Right forelimb (tissue), 1 donor: ENCODE measurements at regions not wholly inside any gene's neighbourhood (a gene's known extent, or its start where the extent isn't known, plus 50 kb on each side); places are given as distances from the start of the nearest gene placed in this dataset.
"Not testable (repeated sequence)": the region's sequence is repeated elsewhere in the genome, so short reads cannot be mapped to it uniquely, and the experiment has no call there.

Experiments
- DNase-seq: peaks from one replicate; pipeline ENCODE4 v3.0.0-alpha.2; 2018

DNA sequence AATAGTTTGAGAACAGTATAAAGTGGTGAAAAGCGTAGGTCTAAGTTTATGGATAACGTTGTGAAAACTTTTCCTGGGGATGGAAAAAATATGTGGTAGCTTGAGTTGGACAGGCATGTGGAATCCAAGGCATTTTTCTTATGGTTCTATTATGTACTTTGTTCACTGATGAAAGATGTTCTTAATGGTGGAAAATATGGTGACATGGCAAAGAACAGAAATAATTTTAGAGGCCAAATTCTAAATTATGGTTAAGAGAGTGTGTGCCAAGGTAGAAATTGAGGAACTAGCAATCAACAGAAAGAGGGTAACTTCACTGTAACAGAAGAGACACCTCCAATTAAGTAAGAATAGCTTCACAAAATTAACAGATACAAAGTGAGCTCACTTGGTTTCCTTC is 427.8 kb downstream of the SLC6A15 start:
- DNase-seq = no peak

DNA sequence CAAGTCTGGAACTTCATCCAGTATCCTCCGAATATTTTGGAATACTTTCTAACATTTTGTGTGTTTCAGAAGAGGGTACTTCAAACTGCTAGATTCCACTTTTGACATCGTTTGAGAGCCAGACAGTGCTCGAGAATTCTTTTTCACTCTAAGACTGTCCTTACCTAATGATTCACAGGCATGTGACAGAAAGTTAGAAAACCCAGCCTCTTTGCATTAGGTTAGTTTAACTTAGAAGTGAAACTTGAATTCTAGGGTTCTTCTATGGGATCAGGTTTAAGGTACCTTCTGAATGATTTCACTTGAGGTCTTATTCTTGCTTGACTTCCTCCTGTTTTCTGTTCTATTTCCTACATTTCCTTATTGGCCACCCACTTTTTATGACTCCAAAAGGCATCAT is 431.8 kb downstream of the SLC6A15 start:
- no peak for DNase-seq

- DNase-seq = no peak
These were observed 442.2 kb downstream of the SLC6A15 start for GRCh38 chr12:84470361-84470760.

DNA sequence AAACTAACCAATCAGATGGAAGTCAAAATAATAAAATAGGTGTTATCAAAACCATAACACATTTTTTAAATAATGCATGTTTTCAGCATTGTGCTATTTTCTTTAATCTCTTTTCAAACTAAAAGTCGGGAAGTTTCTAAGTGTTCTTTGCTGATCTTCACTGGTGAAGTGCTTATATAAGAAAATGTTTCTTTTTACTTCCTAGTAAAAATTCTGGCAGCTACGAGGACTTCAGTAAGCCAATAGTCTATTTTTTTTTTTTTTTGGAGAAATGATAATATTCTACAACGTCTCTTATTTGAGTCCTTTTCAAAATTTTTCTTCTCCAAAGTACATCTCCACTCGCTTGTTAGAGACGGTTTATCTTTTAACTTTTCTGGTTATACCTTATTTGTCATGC is 448.0 kb downstream of the SLC6A15 start:
- DNase-seq = no peak

DNA sequence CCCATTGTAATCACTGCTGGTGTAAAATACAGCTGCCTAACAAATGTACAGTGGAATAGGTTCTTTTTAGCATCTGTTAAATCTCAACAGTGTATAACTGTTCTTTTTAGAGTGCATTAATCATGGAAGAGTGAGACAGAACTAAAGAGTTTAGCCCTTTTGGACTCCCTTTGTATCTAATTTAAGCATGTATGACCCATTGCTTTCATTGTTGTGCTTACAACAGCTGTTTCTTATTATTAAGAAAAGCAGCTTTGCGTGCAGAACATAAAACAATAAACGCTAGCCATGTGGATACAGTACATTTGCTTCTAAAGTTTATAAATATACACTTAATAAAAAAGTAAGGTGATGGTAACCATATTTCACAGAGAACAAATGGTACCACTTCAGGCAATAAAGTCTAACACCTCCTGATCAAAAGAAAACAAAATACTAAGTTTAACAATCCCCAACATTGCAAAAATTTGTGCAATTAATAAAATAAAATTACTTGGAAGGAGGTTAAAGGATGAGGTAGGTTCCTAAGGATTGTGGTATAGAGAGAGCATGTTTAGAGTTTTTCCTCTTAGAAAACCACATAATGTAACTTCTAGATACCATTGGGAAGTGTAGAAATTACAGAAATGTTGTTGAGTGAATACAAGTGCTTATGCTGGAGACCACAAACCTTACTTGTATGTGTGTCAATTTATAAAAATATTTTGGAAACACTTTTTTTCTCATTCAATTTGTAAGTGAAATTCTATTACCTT is 448.7 kb downstream of the SLC6A15 start:
- DNase-seq = no peak

- DNase-seq = no peak
These were observed 457.0 kb downstream of the SLC6A15 start for GRCh38 chr12:84455598-84455997.

GRCh38 chr12:84446478-84446877 is 466.1 kb downstream of the SLC6A15 start:
- not testable (repeated sequence) for DNase-seq

- DNase-seq = no peak
These were observed 476.5 kb downstream of the SLC6A15 start for GRCh38 chr12:84436134-84436533.

DNA sequence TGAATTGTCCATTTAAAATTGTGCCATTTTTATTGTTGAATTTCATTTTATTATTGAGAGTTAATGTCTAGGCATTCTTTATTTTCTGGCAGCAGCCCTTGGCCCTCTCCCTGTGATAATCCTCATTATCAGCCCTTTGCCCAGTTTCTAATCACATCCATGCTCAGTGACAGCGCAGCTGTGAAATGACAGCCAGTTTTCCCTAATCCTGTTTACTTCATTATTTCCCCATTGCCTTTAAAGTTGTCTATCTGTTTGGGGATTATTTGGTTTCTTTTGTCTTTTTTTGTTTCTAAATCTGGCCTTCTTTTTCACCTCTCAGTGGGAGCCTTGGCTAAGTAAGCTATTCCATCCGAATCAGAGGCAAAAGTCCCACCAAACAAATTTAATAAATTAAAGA is 476.9 kb downstream of the SLC6A15 start:
- no peak for DNase-seq

- DNase-seq = no peak
These were observed 490.3 kb downstream of the SLC6A15 start for GRCh38 chr12:84422340-84422739.

DNA sequence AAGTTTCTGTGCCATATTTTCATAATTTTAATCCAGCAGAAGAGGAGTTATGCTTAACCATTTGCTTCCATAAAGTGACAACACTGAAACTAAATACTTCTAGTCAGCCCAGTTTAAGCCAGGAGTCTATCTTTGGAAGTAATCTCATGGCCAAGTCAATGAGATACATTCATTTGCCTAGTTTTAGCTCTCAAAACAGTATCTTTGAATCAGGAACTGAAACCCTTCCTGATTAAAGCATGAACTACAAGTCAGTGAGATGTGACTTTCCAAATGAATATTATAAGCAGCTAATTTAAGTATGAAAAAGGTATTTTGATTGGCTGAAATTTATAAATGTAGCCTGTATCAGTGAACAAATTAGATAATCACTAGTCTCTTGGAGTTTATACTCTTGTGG is 491.5 kb downstream of the SLC6A15 start:
- DNase-seq = no peak

- no peak for DNase-seq
These were observed 496.0 kb downstream of the SLC6A15 start for GRCh38 chr12:84416626-84417025.

- DNase-seq = no peak
These were observed 496.7 kb downstream of the SLC6A15 start for GRCh38 chr12:84415946-84416345.

DNA sequence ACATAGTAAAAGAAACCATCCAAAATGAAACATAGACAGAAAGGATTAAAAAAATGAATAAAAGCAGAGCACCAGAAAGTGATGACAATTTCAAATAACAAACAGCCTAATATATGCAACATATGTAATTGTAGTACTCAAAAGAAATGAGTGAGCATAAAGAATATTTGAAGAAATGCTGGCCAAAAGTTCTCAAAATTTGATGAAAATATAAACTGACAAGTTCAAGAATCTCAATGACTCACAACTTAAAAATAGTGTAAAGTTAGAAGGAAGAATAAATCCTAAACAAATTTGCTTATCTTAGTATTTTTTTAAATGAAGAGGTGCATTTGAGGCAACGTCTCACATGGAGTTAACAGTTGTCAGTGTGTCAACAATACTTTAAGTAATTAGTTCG is 498.9 kb downstream of the SLC6A15 start:
- no peak for DNase-seq

- DNase-seq = no peak
These were observed 500.4 kb downstream of the SLC6A15 start for GRCh38 chr12:84412226-84412625.

DNA sequence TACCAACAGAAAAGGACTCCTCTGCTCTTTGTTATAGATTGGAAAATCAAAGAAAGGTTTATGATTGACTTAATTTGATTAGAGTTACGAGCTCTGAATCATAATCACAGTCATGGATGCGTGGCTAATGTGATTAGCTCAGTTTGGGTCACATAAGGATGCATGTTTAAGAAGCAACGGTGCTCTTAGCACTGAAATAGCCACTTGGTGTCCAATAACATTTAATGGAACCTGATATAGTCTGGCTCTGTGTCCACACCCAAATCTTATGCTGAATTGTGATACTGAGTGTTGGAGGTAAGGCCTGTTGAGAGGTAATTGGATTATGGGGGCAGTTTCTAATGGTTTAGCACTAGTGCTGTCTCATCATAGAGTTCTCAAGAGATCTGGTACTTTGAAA is 501.6 kb downstream of the SLC6A15 start:
- DNase-seq = no peak

GRCh38 chr12:84408936-84409335 is 503.7 kb downstream of the SLC6A15 start:
- DNase-seq = no peak

DNA sequence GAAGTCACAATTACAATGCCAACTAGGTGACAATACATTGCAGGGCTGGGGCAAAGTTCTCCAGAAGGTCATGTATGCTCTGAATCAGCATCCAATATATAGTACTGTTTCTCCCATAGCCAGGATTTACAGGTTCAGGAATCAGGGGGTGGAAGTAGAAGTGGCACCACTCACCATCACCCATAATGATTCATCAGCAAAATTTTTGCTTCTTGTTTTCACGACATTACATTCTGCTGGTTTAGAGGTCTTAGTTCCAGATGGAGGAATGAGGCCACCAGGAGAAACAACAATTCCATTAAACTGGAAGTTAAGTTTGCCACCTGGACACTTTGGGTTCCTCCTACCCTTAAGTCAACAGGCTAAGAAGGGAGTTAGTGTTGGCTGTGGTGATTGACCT is 505.9 kb downstream of the SLC6A15 start:
- DNase-seq = not testable (repeated sequence)

DNA sequence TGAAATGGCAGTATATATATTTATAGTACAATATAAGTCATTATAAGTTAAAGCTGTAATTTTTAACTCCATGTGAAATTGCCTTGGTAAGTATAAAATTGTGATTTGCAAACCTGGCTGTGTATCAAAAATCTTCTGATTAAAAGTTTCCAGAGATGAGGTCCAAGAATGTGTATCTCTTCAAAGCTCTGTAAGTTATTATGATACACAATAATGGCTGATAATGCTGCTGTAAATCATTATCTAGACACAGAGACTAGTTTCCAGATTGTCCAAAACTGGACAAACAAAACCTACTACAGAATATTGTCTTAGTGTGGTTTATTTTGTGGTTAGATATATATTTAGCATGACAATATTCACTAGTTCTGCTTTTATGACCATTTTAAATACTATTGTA is 514.8 kb downstream of the SLC6A15 start:
- DNase-seq = no peak

DNA sequence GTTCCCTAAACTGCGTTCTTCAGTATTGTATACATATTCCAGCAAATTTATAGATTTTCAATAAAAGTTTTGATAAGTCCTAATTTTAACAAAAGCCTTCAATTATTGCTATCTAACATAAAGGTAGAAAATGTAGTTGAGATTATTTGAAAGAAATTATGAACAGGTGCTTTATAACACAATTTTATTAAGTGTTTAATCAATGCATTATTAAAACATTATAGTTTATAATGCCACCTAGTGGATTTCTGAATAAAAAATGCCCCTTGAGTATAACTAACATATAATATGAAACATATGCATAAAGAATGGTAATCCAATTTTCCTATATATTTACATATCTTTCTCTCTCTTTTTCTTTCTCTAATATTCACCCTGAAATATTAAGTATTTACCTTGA is 515.3 kb downstream of the SLC6A15 start:
- no peak for DNase-seq

GRCh38 chr12:84391176-84391575 is 521.4 kb downstream of the SLC6A15 start:
- not testable (repeated sequence) for DNase-seq

GRCh38 chr12:84384384-84384783 is 528.2 kb downstream of the SLC6A15 start:
- DNase-seq = no peak

DNA sequence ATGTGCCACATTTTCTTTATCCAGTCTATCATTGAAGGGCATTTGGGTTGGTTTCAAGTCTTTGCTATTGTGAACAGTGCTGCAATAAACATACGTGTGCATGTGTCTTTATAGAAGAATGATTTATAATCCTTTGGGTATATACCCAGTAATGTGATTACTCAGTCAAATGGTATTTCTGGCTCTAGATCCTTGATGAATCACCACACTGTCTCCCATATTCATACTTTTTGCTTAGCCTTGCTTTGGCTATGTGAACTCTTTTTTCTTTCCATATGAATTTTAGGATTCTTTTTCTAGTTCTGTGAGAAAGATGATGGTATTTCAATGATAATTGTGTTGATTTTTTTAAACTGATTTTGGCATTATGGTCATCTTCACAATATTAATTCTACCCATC is 530.1 kb downstream of the SLC6A15 start:
- not testable (repeated sequence) for DNase-seq

DNA sequence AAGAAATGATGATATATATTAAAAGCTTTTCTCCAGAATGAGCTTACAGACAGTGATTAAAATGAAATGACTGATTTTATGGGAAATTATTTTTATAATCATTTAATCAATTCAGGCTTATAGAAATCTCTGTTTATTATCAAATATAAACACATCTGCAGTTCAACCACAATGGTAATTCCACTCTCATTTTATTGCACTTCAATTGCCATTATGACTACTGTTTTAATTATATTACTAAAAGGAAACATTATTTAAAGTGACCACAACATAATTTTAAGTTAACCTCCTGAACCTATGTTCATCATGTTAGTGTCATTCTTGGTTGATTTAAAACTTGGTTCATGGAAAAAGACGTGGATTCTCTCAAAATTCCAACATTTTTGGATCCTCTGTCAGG is 536.3 kb downstream of the SLC6A15 start:
- no peak for DNase-seq

DNA sequence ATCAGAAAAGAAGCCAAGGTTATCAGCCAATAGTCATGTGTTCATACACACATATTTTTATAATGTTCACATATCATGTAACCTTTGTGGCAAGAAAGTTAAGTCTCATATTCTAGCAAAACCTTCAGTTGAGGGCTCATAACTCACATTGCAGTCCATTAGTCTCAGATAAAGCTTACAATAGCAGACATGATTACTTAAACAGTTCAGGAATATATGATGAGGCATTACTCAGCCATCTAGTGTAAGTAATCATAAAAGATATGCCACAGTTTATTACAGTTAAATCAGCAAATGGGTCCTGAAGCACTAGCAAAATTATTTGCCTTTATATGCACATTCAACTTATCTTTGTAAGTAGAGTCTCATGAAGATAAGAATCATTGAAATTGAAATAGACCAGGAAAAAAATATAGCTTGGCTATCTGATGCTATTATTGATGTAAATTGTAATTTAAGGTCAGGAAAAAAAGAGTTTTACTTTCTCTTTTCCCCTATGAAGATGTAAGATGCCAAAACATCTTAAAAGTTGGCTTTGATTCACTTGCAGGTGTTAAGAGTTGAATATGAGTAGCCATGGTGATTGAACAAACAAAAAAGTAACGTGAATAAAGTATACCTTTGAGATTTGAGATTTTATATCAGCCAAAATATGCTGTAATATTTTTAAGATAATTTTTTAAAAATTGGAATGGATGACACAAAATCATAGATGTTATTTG is 537.0 kb downstream of the SLC6A15 start:
- DNase-seq = no peak
